ENCODE measurements at regions not wholly inside any gene's neighbourhood (a gene's known extent, or its start where the extent isn't known, plus 50 kb on each side); places are given as distances from the start of the nearest gene placed in this dataset.

- no peak for DNase-seq (ENCODE audit: low spot score)
- intact Hi-C loops (cut with micrococcal nuclease; ENCODE audit: unreplicated experiment): loop anchor here (10.0 kb wide), 1 partner anchor 1288 kb away; no protein-coding TSS in a partner anchor
- Histone ChIP-seq H3K4me3 (ENCODE audit: low read depth, low read length, poor library complexity, severe bottlenecking) (no peak overlapping the region), H3K36me3 (ENCODE audit: insufficient read depth, low read length, poor library complexity, severe bottlenecking) (no peaks in the 10 kb centered on the region), H3K27me3 (replicated peaks; ENCODE audit: insufficient read depth, low read depth, low read length, poor library complexity) (no peaks in the 10 kb centered on the region), H3K4me1 (ENCODE audit: insufficient read depth, low read length, poor library complexity, severe bottlenecking) (no peaks in the 10 kb centered on the region), H3K9me3 (ENCODE audit: low read depth, low read length, poor library complexity, severe bottlenecking) (no peaks in the 10 kb centered on the region), H3K27ac (ENCODE audit: low read depth, low read length, poor library complexity, severe bottlenecking) (no peak overlapping the region)
- TF ChIP-seq CTCF (conservative IDR thresholded peaks at IDR 0.05; ENCODE audit: low read depth, low read length) (no peak), EZH2 (IDR thresholded peaks at IDR 0.05; ENCODE audit: borderline replicate concordance, low read depth, low read length, poor library complexity, severe bottlenecking) (no peak)
- no TSS peak for BruUV-seq (replicated peaks)
- ChIA-PET CTCF (no interaction called here), POLR2A (ENCODE audit: low non-redundant PET) (no interaction called here)
These were observed 325.9 kb downstream of the PAX3 start for GRCh38 chr2:221972813-221973478.

GRCh38 chr2:221970389-221970788 lies 328.4 kb downstream of the PAX3 start:
- H3K27ac ChIP-seq (ENCODE audit: low read depth, low read length, poor library complexity, severe bottlenecking): no peak overlapping the region
- H3K4me3 ChIP-seq (ENCODE audit: low read depth, low read length, poor library complexity, severe bottlenecking): no peak overlapping the region
- ChIA-PET CTCF (no interaction called here), POLR2A (ENCODE audit: low non-redundant PET) (no interaction called here)
- H3K9me3 ChIP-seq (ENCODE audit: low read depth, low read length, poor library complexity, severe bottlenecking): no peaks in the 10 kb centered on the region
- intact Hi-C loops (cut with micrococcal nuclease; ENCODE audit: unreplicated experiment): loop anchor here (10.0 kb wide), 1 partner anchor 1286 kb away; no protein-coding TSS in a partner anchor
- H3K4me1 ChIP-seq (ENCODE audit: insufficient read depth, low read length, poor library complexity, severe bottlenecking): no peaks in the 10 kb centered on the region
- BruUV-seq (replicated peaks): no TSS peak
- TF ChIP-seq CTCF (conservative IDR thresholded peaks at IDR 0.05; ENCODE audit: low read depth, low read length) (no peak), EZH2 (IDR thresholded peaks at IDR 0.05; ENCODE audit: borderline replicate concordance, low read depth, low read length, poor library complexity, severe bottlenecking) (no peak)
- no peaks in the 10 kb centered on the region for H3K36me3 ChIP-seq (ENCODE audit: insufficient read depth, low read length, poor library complexity, severe bottlenecking)
- DNase-seq (ENCODE audit: low spot score): no peak
- H3K27me3 ChIP-seq (replicated peaks; ENCODE audit: insufficient read depth, low read depth, low read length, poor library complexity): no peaks in the 10 kb centered on the region

- no peaks in the 10 kb centered on the region for H3K27me3 ChIP-seq (replicated peaks; ENCODE audit: insufficient read depth, low read depth, low read length, poor library complexity)
- no peaks in the 10 kb centered on the region for H3K36me3 ChIP-seq (ENCODE audit: insufficient read depth, low read length, poor library complexity, severe bottlenecking)
- TF ChIP-seq CTCF (conservative IDR thresholded peaks at IDR 0.05; ENCODE audit: low read depth, low read length) (no peak), EZH2 (IDR thresholded peaks at IDR 0.05; ENCODE audit: borderline replicate concordance, low read depth, low read length, poor library complexity, severe bottlenecking) (no peak)
- no peaks in the 10 kb centered on the region for H3K4me1 ChIP-seq (ENCODE audit: insufficient read depth, low read length, poor library complexity, severe bottlenecking)
- no peak overlapping the region for H3K27ac ChIP-seq (ENCODE audit: low read depth, low read length, poor library complexity, severe bottlenecking)
- ChIA-PET CTCF (no interaction called here), POLR2A (ENCODE audit: low non-redundant PET) (no interaction called here)
- no peak overlapping the region for H3K4me3 ChIP-seq (ENCODE audit: low read depth, low read length, poor library complexity, severe bottlenecking)
- intact Hi-C loops (cut with micrococcal nuclease; ENCODE audit: unreplicated experiment): loop anchor here (1.0 to 10.0 kb wide), 3 partner anchors 395 to 1975 kb away; no protein-coding TSS in a partner anchor
- no peaks in the 10 kb centered on the region for H3K9me3 ChIP-seq (ENCODE audit: low read depth, low read length, poor library complexity, severe bottlenecking)
- BruUV-seq (replicated peaks): no TSS peak
- no peak for DNase-seq (ENCODE audit: low spot score)
These were observed 329.0 kb downstream of the PAX3 start for GRCh38 chr2:221969830-221970144.
